Myocyte (in vitro differentiated cells): ENCODE measurements at regions not wholly inside any gene's neighbourhood (a gene's known extent, or its start where the extent isn't known, plus 50 kb on each side); places are given as distances from the start of the nearest gene placed in this dataset.
"Not testable (repeated sequence)": the region's sequence is repeated elsewhere in the genome, so short reads cannot be mapped to it uniquely, and the experiment has no call there.

ENCODE experiments used
- DNase-seq: peaks from one replicate; pipeline ENCODE4 v3.0.0-alpha.2; 2012; ENCODE audit warnings: low read depth

GRCh38 chr7:39758234-39758970 lies 135.0 kb downstream of the RALA start:
- no peak for DNase-seq

- no peak for DNase-seq
These were observed 138.1 kb downstream of the RALA start for GRCh38 chr7:39761449-39761848.

GRCh38 chr7:39762466-39762865 lies 139.1 kb downstream of the RALA start:
- not testable (repeated sequence) for DNase-seq

GRCh38 chr7:39762881-39763280 lies 139.5 kb downstream of the RALA start:
- DNase-seq: peak; percentile 86

GRCh38 chr7:39765833-39766232 lies 142.5 kb downstream of the RALA start:
- DNase-seq: not testable (repeated sequence)

- DNase-seq: not testable (repeated sequence)
These were observed 145.1 kb downstream of the RALA start for GRCh38 chr7:39768439-39768838.

- DNase-seq: peak; percentile 26
These were observed 151.0 kb downstream of the RALA start for GRCh38 chr7:39774341-39774851.

GRCh38 chr7:39781557-39781956 lies 158.2 kb downstream of the RALA start:
- not testable (repeated sequence) for DNase-seq

GRCh38 chr7:39786440-39786839 lies 163.1 kb downstream of the RALA start:
- DNase-seq: not testable (repeated sequence)

GRCh38 chr7:39791035-39791434 lies 159.0 kb upstream of the CDK13 start:
- DNase-seq: not testable (repeated sequence)

- not testable (repeated sequence) for DNase-seq
These were observed 158.1 kb upstream of the CDK13 start for GRCh38 chr7:39791911-39792310.

- not testable (repeated sequence) for DNase-seq
These were observed 157.0 kb upstream of the CDK13 start for GRCh38 chr7:39793026-39793425.

- not testable (repeated sequence) for DNase-seq
These were observed 156.2 kb upstream of the CDK13 start for GRCh38 chr7:39793851-39794250.

- DNase-seq: not testable (repeated sequence)
These were observed 153.1 kb upstream of the CDK13 start for GRCh38 chr7:39796947-39797346.

- not testable (repeated sequence) for DNase-seq
These were observed 152.0 kb upstream of the CDK13 start for GRCh38 chr7:39798077-39798476.

- DNase-seq: no peak
These were observed 141.1 kb upstream of the CDK13 start for GRCh38 chr7:39808796-39809481.

- no peak for DNase-seq
These were observed 139.8 kb upstream of the CDK13 start for GRCh38 chr7:39810204-39810642.

GRCh38 chr7:39810710-39811109 lies 139.3 kb upstream of the CDK13 start:
- DNase-seq: no peak

- DNase-seq: peak; percentile 37
These were observed 138.9 kb upstream of the CDK13 start for GRCh38 chr7:39811161-39811614.

GRCh38 chr7:39816462-39817060 lies 133.5 kb upstream of the CDK13 start:
- DNase-seq: no peak

- DNase-seq: no peak
These were observed 130.5 kb upstream of the CDK13 start for GRCh38 chr7:39819514-39819913.
